HG02973 (cell line): ENCODE measurements at regions not wholly inside any gene's neighbourhood (a gene's known extent, or its start where the extent isn't known, plus 50 kb on each side); places are given as distances from the start of the nearest gene placed in this dataset.
"Not testable (repeated sequence)": the region's sequence is repeated elsewhere in the genome, so short reads cannot be mapped to it uniquely, and the experiment has no call there.

Experiments used
- ATAC-seq: cut with Tn5 transposase; IDR thresholded peaks from one replicate; pipeline ENCODE4 v1.9.1; 2021; ENCODE audit warnings: moderate library complexity; ENCODE audit not compliant: unreplicated experiment

- peak; percentile 87 for ATAC-seq
These were observed 343.2 kb downstream of the BCL2L11 start for GRCh38 chr2:111463956-111464355.

- not testable (repeated sequence) for ATAC-seq
These were observed 343.7 kb downstream of the BCL2L11 start for GRCh38 chr2:111464367-111464766.

GRCh38 chr2:111465521-111465920 lies 344.8 kb downstream of the BCL2L11 start:
- not testable (repeated sequence) for ATAC-seq

- ATAC-seq, result not testable (repeated sequence)
These were observed 346.0 kb downstream of the BCL2L11 start for GRCh38 chr2:111466744-111467143.

- ATAC-seq, result not testable (repeated sequence)
These were observed 350.2 kb downstream of the BCL2L11 start for GRCh38 chr2:111470924-111471323.

- ATAC-seq, result not testable (repeated sequence)
These were observed 351.2 kb downstream of the BCL2L11 start for GRCh38 chr2:111471791-111472530.

GRCh38 chr2:111472844-111473403 lies 352.2 kb downstream of the BCL2L11 start:
- ATAC-seq, result not testable (repeated sequence)

- ATAC-seq, result not testable (repeated sequence)
These were observed 352.8 kb downstream of the BCL2L11 start for GRCh38 chr2:111473522-111473921.

- not testable (repeated sequence) for ATAC-seq
These were observed 353.5 kb downstream of the BCL2L11 start for GRCh38 chr2:111474198-111474705.

- not testable (repeated sequence) for ATAC-seq
These were observed 357.6 kb downstream of the BCL2L11 start for GRCh38 chr2:111478335-111478734.

GRCh38 chr2:111478871-111479318 lies 358.2 kb downstream of the BCL2L11 start:
- peak; percentile 52 for ATAC-seq

- ATAC-seq, result not testable (repeated sequence)
These were observed 359.4 kb downstream of the BCL2L11 start for GRCh38 chr2:111480016-111480625.

GRCh38 chr2:111480633-111481032 lies 359.9 kb downstream of the BCL2L11 start:
- not testable (repeated sequence) for ATAC-seq

- ATAC-seq, result not testable (repeated sequence)
These were observed 360.5 kb downstream of the BCL2L11 start for GRCh38 chr2:111481219-111481618.

GRCh38 chr2:111482987-111483679 lies 362.4 kb downstream of the BCL2L11 start:
- ATAC-seq, result peak; percentile 58

- not testable (repeated sequence) for ATAC-seq
These were observed 363.4 kb downstream of the BCL2L11 start for GRCh38 chr2:111484097-111484496.

GRCh38 chr2:111485895-111486294 lies 365.2 kb downstream of the BCL2L11 start:
- ATAC-seq, result not testable (repeated sequence)

GRCh38 chr2:111488451-111488850 lies 367.7 kb downstream of the BCL2L11 start:
- ATAC-seq, result not testable (repeated sequence)

GRCh38 chr2:111489460-111489859 lies 368.7 kb downstream of the BCL2L11 start:
- ATAC-seq, result not testable (repeated sequence)

- not testable (repeated sequence) for ATAC-seq
These were observed 370.5 kb downstream of the BCL2L11 start for GRCh38 chr2:111491181-111491580.

GRCh38 chr2:111491614-111492013 lies 370.9 kb downstream of the BCL2L11 start:
- not testable (repeated sequence) for ATAC-seq
